ENCODE measurements at regions not wholly inside any gene's neighbourhood (a gene's known extent, or its start where the extent isn't known, plus 50 kb on each side); places are given as distances from the start of the nearest gene placed in this dataset.

GRCh38 chrX:68894513-68895340 lies 65.9 kb downstream of the EFNB1 start:
- no peak overlapping the region for H3K4me3 ChIP-seq (ENCODE audit: control insufficient read depth, low read depth, low read length)
- peak; percentile 20 for DNase-seq (ENCODE audit: low read depth)
- no peak for TF ChIP-seq CTCF (conservative IDR thresholded peaks at IDR 0.05; ENCODE audit: control insufficient read depth, insufficient read depth, low read depth, low read length)

GRCh38 chrX:68894142-68894512 lies 65.3 kb downstream of the EFNB1 start:
- no peak overlapping the region for H3K4me3 ChIP-seq (ENCODE audit: control insufficient read depth, low read depth, low read length)
- TF ChIP-seq CTCF (conservative IDR thresholded peaks at IDR 0.05; ENCODE audit: control insufficient read depth, insufficient read depth, low read depth, low read length), result no peak
- no peak for DNase-seq (ENCODE audit: low read depth)

GRCh38 chrX:68892651-68893050 lies 63.8 kb downstream of the EFNB1 start:
- no peak for DNase-seq (ENCODE audit: low read depth)
- TF ChIP-seq CTCF (conservative IDR thresholded peaks at IDR 0.05; ENCODE audit: control insufficient read depth, insufficient read depth, low read depth, low read length), result no peak

GRCh38 chrX:68892134-68892533 lies 63.3 kb downstream of the EFNB1 start:
- no peak for TF ChIP-seq CTCF (conservative IDR thresholded peaks at IDR 0.05; ENCODE audit: control insufficient read depth, insufficient read depth, low read depth, low read length)
- no peak for DNase-seq (ENCODE audit: low read depth)
- H3K4me3 ChIP-seq (ENCODE audit: control insufficient read depth, low read depth, low read length), result no peak overlapping the region

More at GRCh38 chrX:68892651-68893050, 63.8 kb downstream of the EFNB1 start:
- H3K4me3 ChIP-seq (ENCODE audit: control insufficient read depth, low read depth, low read length), result no peak overlapping the region
